HG03558 (cell line): ENCODE measurements at regions not wholly inside any gene's neighbourhood (a gene's known extent, or its start where the extent isn't known, plus 50 kb on each side); places are given as distances from the start of the nearest gene placed in this dataset.

Source experiments
- ATAC-seq: cut with Tn5 transposase; IDR thresholded peaks from one replicate; pipeline ENCODE4 v1.9.1; 2021; ENCODE audit warnings: moderate number of reproducible peaks; ENCODE audit not compliant: unreplicated experiment; ENCODE audit errors: extremely low read depth

GRCh38 chr13:47147812-47148119 is 250.9 kb upstream of the HTR2A start:
- ATAC-seq, result no peak

GRCh38 chr13:47146991-47147811 is 250.3 kb upstream of the HTR2A start:
- peak; percentile 98 for ATAC-seq

GRCh38 chr13:47146136-47146535 is 249.3 kb upstream of the HTR2A start:
- no peak for ATAC-seq

DNA sequence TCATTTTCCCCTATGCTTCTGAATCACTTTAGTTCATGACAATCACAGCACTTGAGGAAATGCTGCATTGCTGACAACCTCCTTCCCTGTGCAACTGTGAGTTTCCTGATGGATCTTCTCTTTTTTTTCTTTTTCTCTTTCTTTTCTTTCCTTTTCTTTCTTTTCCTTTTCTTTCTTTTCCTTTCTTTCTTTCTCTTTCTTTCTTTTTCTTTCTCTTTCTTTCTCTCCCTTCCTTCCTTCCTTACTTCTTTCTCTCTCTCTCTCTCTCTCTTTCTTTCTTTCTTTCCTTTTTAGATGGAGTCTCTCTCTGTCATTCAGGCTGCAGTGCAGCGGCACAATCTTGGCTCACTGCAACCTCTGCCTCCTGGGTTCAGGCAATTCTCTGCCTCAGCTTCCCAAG is 247.9 kb upstream of the HTR2A start:
- ATAC-seq, result no peak

- no peak for ATAC-seq
These were observed 245.3 kb upstream of the HTR2A start for GRCh38 chr13:47142105-47142504.

DNA sequence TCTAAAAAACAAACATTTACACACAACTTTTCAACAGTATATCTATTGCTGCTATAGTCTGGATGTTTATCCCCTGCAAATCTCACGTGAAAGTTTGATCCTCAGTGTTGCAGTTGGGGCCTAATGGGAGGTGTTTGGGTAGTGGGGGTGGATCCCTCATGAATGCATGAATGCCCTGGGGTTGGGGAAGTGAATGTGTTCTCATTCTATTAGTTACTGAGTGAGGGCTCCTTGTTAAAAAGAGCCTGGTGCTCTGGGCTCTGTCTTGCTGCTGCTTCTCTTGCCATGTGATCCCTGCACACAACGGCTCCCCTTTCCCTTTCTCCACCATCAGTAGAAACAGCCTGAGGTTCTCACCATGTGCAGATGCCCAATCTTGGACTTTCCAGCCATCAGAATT is 242.7 kb upstream of the HTR2A start:
- no peak for ATAC-seq

- ATAC-seq, result no peak
These were observed 239.7 kb upstream of the HTR2A start for GRCh38 chr13:47136504-47136941.

GRCh38 chr13:47135800-47136503 is 239.1 kb upstream of the HTR2A start:
- ATAC-seq, result no peak

GRCh38 chr13:47134939-47135489 is 238.2 kb upstream of the HTR2A start:
- ATAC-seq, result no peak

- no peak for ATAC-seq
These were observed 236.2 kb upstream of the HTR2A start for GRCh38 chr13:47133011-47133445.

- ATAC-seq, result no peak
These were observed 232.6 kb upstream of the HTR2A start for GRCh38 chr13:47129461-47129860.

- no peak for ATAC-seq
These were observed 229.6 kb upstream of the HTR2A start for GRCh38 chr13:47126432-47126831.

GRCh38 chr13:47121092-47121763 is 224.4 kb upstream of the HTR2A start:
- ATAC-seq, result no peak

DNA sequence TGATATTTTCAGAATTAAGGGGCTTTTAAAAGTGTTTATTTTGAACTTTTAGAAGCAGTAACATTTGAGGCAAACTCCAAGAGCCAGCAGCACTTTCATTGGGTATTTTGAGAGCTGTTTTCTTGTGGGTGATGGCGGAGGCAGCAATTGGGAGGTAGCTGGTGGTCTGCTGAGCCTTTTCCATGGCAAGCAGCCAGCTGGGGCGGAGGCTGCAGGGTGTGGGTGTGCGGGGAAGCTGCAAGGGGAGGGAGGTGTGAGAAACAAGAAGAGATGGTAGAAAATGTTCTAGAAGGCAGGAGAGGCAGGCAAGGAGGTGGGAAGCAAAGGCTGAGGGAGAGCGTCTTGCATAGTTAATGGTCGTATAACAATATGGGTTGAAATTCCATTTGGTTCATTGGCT is 223.4 kb upstream of the HTR2A start:
- ATAC-seq, result no peak

DNA sequence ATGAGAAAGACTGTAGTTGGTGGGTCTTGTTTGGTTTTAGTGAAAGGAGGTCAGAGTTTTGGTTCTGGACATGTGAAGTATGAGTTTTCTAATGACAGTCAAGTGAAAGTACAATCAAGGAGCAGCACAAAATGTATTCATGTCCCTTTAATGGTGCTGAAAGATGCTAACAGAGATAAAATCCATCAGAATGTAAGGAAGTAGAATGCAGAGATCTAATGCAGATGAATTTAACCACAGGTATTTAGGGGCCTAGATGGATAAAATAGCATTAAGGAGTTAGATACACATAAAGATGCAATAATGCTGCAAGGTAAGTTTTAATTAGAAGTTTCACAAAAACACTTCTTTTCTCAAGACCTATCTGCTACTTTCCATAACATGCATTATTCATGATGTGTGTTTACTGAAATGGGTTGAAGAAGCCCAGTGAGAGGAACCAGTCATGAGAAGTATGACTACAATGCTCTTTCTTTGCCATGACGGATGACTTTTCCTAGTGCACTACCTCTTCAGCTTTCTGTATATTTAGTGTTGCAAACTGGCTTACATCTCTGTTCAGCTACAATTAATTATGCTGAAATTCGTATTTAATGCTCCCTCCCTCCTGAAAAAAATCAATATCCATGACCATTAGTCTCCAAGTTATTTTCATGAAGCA is 222.9 kb upstream of the HTR2A start:
- no peak for ATAC-seq

DNA sequence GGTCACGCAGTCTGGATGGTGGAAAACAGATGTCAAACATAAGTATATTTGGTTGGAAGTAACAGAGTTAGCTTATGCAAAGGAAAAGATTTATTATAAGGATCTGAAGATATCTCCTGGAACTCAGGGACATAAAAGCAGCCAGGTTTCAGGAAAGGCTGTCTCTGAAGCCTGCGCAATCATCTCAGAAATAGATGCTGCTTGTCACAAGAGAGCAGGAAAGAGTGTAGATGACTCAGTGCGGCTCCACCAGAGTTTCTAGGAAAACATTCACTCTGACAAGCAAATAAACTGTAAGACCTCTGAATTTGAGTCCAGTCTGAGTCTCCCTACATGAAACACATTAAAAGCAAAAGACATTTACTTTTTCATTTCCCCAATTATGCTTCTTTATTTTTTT is 220.4 kb upstream of the HTR2A start:
- no peak for ATAC-seq

DNA sequence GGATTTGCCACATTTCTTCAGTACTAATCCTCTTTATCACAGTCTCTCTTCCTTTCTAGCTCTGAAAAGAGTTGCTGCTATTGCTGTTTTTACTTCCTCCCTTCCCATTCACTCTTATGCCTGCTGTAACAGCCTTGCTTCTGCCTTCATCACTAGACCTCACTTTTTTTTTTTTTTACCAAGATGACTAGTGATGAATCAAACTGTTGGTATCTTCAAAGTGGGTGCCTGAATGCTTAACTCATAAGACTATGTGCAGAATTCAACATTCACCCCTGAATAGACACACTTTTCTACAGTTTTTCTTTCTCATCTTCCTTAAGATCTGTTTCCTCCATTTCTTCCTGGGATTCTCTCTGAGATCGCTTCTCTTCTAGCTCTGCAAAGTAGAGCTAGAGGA is 217.2 kb upstream of the HTR2A start:
- ATAC-seq, result no peak

DNA sequence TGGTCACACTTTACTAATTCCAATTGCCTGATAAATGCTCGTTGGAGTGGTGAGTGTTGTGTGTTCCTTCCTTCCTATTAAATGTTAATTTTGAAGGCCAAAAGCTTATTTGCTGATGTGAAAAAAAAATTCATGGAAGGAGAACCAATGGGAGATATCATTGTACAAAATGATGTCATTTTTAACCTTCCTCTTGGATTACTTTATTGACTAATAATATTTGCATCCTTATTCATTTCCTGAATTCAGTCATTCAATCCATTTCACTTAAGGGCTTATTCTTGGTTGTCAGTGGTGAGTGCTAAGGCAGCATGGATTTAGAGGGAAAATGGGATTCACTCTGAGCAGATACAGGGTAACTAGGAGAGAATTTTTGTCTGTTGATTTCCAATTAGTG is 216.0 kb upstream of the HTR2A start:
- no peak for ATAC-seq

DNA sequence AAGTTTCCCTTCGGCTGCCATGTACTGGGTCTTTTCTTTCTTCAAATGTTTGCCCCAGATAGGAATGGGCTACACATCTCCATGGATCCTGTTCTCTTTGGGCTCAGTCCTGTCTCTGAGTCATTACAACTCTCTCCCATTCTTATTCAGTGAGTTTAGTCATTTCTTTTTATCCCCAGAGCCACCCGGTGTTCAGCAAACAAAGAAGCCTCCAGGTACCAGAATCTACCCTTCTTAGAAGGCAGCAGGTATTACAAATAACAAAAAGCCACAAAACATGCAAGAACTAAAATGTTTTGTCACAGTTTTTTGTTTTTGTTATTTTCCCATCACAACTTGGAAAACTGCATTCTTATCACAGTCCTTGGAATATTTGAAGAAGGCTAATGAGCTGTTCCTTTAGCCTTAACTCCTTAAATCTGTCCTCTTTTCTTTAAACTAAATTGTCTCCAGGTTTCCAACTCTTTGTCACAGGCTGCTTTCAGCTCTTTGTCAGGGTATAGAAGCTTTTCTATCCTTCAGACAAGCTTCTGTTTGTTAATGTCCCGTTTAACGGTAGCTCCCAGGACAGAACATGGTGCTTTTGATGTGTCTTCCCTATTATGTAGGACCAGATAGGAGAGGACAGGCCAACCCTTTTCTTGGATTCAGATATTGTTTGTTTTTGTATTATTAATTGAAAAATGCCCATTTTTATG is 215.5 kb upstream of the HTR2A start:
- ATAC-seq, result no peak

DNA sequence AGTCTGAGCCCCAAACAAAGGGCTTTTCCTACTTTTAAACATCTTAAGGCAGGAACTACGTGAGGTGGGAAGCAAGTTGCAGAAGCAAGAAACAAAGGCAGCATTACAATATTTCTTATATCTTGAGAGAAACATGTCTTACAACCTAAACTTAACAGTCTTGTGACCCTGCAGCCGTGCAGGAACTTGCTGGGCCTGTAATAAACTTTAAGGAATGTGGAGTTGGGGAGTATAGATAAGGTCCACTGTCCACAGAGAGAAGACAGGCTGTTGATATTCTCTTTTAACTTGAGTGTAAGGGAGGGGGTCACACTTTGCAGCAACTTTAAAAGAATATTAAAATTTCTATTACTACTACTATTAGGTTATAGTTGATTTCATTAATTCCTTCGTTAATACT is 214.6 kb upstream of the HTR2A start:
- ATAC-seq, result no peak
